ENCODE measurements at regions not wholly inside any gene's neighbourhood (a gene's known extent, or its start where the extent isn't known, plus 50 kb on each side); places are given as distances from the start of the nearest gene placed in this dataset.

DNA sequence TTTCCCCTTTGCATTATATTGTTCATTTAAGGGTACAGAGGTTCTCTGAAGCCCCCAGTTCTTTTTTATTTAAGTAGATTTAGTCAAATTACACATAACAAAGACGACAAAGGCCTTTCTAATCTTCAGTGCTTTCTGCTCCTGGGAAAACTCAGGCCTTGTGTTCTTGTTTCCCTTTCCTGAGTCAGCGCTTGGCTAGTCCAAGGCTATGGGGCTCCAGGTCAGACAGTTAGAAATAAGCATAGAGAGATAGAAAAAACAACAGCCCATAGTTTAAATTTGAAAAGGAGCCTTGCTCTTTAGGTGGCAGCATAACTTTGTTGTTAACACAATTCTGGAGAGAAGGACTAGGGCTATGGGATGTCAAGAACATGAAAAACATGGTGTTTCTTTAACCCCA, 97.3 kb downstream of the PPP1R2C start:
- WGBS, 2 donors (ENCODE audit: extremely low coverage in 2 of 2, insufficient read length in 2 of 2, insufficient replicate concordance in 1 of 2): no CpG with 5 or more reads among the region's 2 CpGs
- Histone ChIP-seq H3K27ac (replicated peaks; ENCODE audit: low read length) (no peak overlapping the region), H3K9me3 (replicated peaks in 1 of 2; ENCODE audit: control insufficient read depth in 2 of 2, insufficient read depth in 1 of 2, low read depth in 1 of 2, low read length in 2 of 2) (no peaks in the 10 kb centered on the region), H3K79me1 (ENCODE audit: low read depth, low read length) (no peaks in the 10 kb centered on the region), H3K9ac (ENCODE audit: low read depth, low read length, poor library complexity) (no peak overlapping the region), H3K18ac (ENCODE audit: low read length) (no peak overlapping the region), H2BK120ac (ENCODE audit: low read depth, low read length) (no peak overlapping the region), H3K4me1 (ENCODE audit: control insufficient read depth in 2 of 2, insufficient read depth in 1 of 2, low read depth in 1 of 2, low read length in 2 of 2) (no peaks in the 10 kb centered on the region), H3K14ac (ENCODE audit: low read length) (no peak overlapping the region), H3K4ac (ENCODE audit: low read length) (no peak overlapping the region), H2BK5ac (ENCODE audit: low read length) (no peak overlapping the region), H2AFZ (ENCODE audit: low read length) (no peak overlapping the region), H3K23ac (ENCODE audit: low read depth, low read length, poor library complexity) (no peak overlapping the region), H2BK15ac (ENCODE audit: low read length) (no peak overlapping the region), H3K4me3 (ENCODE audit: low read length in 2 of 2) (no peak overlapping the region), H4K91ac (ENCODE audit: low read depth, low read length, poor library complexity) (no peak overlapping the region), H3K4me2 (ENCODE audit: insufficient read depth, low read length, poor library complexity, severe bottlenecking) (no peak overlapping the region), H2AK5ac (ENCODE audit: low read depth, low read length) (no peak overlapping the region), H2BK12ac (ENCODE audit: low read length) (no peak overlapping the region), H3K27me3 (ENCODE audit: control insufficient read depth in 3 of 3, insufficient read depth in 3 of 3, low read depth in 1 of 3, low read length in 3 of 3) (no peaks in the 10 kb centered on the region), H4K8ac (ENCODE audit: low read depth, low read length) (no peak overlapping the region), H3K36me3 (replicated peaks in 1 of 2; ENCODE audit: control insufficient read depth in 2 of 2, insufficient read depth in 2 of 2, low read length in 2 of 2) (no peaks in the 10 kb centered on the region)
- DNase-seq (ENCODE audit: low spot score): peak; percentile 1

DNA sequence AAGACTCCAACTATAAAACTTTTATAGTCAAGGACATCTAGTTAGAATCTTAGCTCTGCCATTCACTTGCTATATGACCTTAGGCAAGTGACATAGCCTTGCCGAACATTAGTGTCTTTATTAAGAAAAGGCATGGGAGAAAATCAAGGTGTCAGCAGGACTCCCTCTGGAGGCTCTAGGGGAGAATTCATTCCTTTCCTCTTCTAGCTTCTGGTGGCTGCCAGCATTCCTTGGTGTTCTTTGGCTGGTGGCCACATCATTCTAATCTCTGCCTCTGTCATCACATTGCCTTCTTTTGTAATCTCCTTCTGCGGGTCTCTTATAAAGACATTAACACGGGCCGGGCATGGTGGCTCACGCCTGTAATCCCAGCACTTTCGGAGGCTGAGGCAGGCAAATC, 99.8 kb downstream of the PPP1R2C start:
- H2AFZ ChIP-seq (ENCODE audit: low read length): no peak overlapping the region

DNA sequence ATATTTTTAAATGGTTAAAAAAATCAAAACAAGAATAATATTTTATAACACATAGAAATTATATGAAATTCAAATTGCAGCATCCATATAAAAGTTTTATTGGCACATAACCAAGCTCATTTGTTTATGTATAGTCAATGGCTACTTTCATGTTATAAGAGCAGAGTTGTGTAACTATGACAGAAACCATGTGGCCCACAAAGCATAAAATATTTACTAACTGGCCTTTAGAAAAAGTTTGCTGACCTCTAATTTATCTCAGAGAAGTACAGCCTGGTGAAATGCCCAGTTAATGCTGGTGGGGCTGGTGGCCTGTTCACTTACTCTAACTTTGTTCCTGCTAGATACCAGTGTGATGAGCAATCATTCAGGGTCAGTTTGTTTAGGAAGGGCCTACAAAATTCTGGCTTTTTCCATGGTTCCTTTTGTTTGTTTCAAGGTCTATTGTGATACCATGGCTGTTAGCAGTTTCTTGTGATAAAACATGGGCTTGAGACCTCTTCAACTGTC, 104.6 kb downstream of the PPP1R2C start:
- Histone ChIP-seq H3K23ac (ENCODE audit: low read depth, low read length, poor library complexity) (no peak overlapping the region), H3K36me3 (replicated peaks in 1 of 2; ENCODE audit: control insufficient read depth in 2 of 2, insufficient read depth in 2 of 2, low read length in 2 of 2) (no peaks in the 10 kb centered on the region), H3K4me2 (ENCODE audit: insufficient read depth, low read length, poor library complexity, severe bottlenecking) (no peak overlapping the region), H3K27me3 (ENCODE audit: control insufficient read depth in 3 of 3, insufficient read depth in 3 of 3, low read depth in 1 of 3, low read length in 3 of 3) (no peaks in the 10 kb centered on the region), H3K79me1 (ENCODE audit: low read depth, low read length) (no peaks in the 10 kb centered on the region), H3K14ac (ENCODE audit: low read length) (no peak overlapping the region), H3K27ac (replicated peaks; ENCODE audit: low read length) (no peak overlapping the region), H3K18ac (ENCODE audit: low read length) (no peak overlapping the region), H2BK120ac (ENCODE audit: low read depth, low read length) (no peak overlapping the region), H4K8ac (ENCODE audit: low read depth, low read length) (no peak overlapping the region), H3K9ac (ENCODE audit: low read depth, low read length, poor library complexity) (no peak overlapping the region), H4K91ac (ENCODE audit: low read depth, low read length, poor library complexity) (no peak overlapping the region), H2AFZ (ENCODE audit: low read length) (no peak overlapping the region), H2BK5ac (ENCODE audit: low read length) (no peak overlapping the region), H3K4ac (ENCODE audit: low read length) (no peak overlapping the region), H3K4me1 (ENCODE audit: control insufficient read depth in 2 of 2, insufficient read depth in 1 of 2, low read depth in 1 of 2, low read length in 2 of 2) (no peaks in the 10 kb centered on the region), H2BK15ac (ENCODE audit: low read length) (no peak overlapping the region), H3K9me3 (replicated peaks in 1 of 2; ENCODE audit: control insufficient read depth in 2 of 2, insufficient read depth in 1 of 2, low read depth in 1 of 2, low read length in 2 of 2) (no peaks in the 10 kb centered on the region), H2AK5ac (ENCODE audit: low read depth, low read length) (no peak overlapping the region), H3K4me3 (ENCODE audit: low read length in 2 of 2) (no peak overlapping the region), H2BK12ac (ENCODE audit: low read length) (no peak overlapping the region)
- no peak for DNase-seq (ENCODE audit: low spot score)

More for the DNA sequence above, 99.8 kb downstream of the PPP1R2C start:
- no peak for DNase-seq (ENCODE audit: low spot score)
- H3K9me3 ChIP-seq (replicated peaks in 1 of 2; ENCODE audit: control insufficient read depth in 2 of 2, insufficient read depth in 1 of 2, low read depth in 1 of 2, low read length in 2 of 2): no peaks in the 10 kb centered on the region
- no peak overlapping the region for H3K4me3 ChIP-seq (ENCODE audit: low read length in 2 of 2)
- no peak overlapping the region for H2BK15ac ChIP-seq (ENCODE audit: low read length)
- H3K9ac ChIP-seq (ENCODE audit: low read depth, low read length, poor library complexity): no peak overlapping the region
- no peak overlapping the region for H2BK12ac ChIP-seq (ENCODE audit: low read length)
- H4K8ac ChIP-seq (ENCODE audit: low read depth, low read length): no peak overlapping the region
- no peak overlapping the region for H3K23ac ChIP-seq (ENCODE audit: low read depth, low read length, poor library complexity)
- H4K91ac ChIP-seq (ENCODE audit: low read depth, low read length, poor library complexity): no peak overlapping the region
- H3K14ac ChIP-seq (ENCODE audit: low read length): no peak overlapping the region
- H2AK5ac ChIP-seq (ENCODE audit: low read depth, low read length): no peak overlapping the region
- no peak overlapping the region for H2BK5ac ChIP-seq (ENCODE audit: low read length)
- H3K79me1 ChIP-seq (ENCODE audit: low read depth, low read length): no peaks in the 10 kb centered on the region
- no peak overlapping the region for H2BK120ac ChIP-seq (ENCODE audit: low read depth, low read length)
- no peak overlapping the region for H3K4me2 ChIP-seq (ENCODE audit: insufficient read depth, low read length, poor library complexity, severe bottlenecking)
- H3K36me3 ChIP-seq (replicated peaks in 1 of 2; ENCODE audit: control insufficient read depth in 2 of 2, insufficient read depth in 2 of 2, low read length in 2 of 2): no peaks in the 10 kb centered on the region
- no peaks in the 10 kb centered on the region for H3K4me1 ChIP-seq (ENCODE audit: control insufficient read depth in 2 of 2, insufficient read depth in 1 of 2, low read depth in 1 of 2, low read length in 2 of 2)
- WGBS, 2 donors (ENCODE audit: extremely low coverage in 2 of 2, insufficient read length in 2 of 2, insufficient replicate concordance in 1 of 2): no CpG with 5 or more reads among the region's 6 CpGs
- H3K27ac ChIP-seq (replicated peaks; ENCODE audit: low read length): no peak overlapping the region
- no peak overlapping the region for H3K4ac ChIP-seq (ENCODE audit: low read length)
- H3K18ac ChIP-seq (ENCODE audit: low read length): no peak overlapping the region
- no peaks in the 10 kb centered on the region for H3K27me3 ChIP-seq (ENCODE audit: control insufficient read depth in 3 of 3, insufficient read depth in 3 of 3, low read depth in 1 of 3, low read length in 3 of 3)

DNA sequence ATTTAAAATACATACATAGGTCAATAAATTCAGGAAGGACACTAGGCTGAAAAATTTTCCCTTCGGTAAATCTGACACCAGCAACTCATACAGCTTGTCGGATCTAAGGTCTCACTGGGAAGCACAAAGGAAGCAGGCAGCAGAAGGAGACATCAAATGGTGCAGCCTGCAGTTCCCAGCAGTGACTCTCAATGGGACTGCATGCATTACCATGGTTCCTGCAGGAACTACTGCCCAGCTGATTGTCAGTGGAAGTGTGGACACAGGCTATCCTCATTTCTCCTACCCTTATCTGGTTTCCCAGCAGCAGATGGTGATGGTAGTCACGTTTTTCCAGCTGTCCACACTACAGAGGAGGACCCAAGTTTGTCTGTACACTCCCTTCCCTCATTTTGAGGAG, 113.3 kb downstream of the PPP1R2C start:
- Histone ChIP-seq H3K9ac (ENCODE audit: low read depth, low read length, poor library complexity) (no peak overlapping the region), H3K14ac (ENCODE audit: low read length) (no peak overlapping the region), H3K9me3 (replicated peaks in 1 of 2; ENCODE audit: control insufficient read depth in 2 of 2, insufficient read depth in 1 of 2, low read depth in 1 of 2, low read length in 2 of 2) (no peaks in the 10 kb centered on the region), H3K36me3 (replicated peaks in 1 of 2; ENCODE audit: control insufficient read depth in 2 of 2, insufficient read depth in 2 of 2, low read length in 2 of 2) (no peaks in the 10 kb centered on the region), H2BK120ac (ENCODE audit: low read depth, low read length) (no peak overlapping the region), H2BK5ac (ENCODE audit: low read length) (no peak overlapping the region), H2BK12ac (ENCODE audit: low read length) (no peak overlapping the region), H3K4ac (ENCODE audit: low read length) (no peak overlapping the region), H2AK5ac (ENCODE audit: low read depth, low read length) (no peak overlapping the region), H3K23ac (ENCODE audit: low read depth, low read length, poor library complexity) (no peak overlapping the region), H4K91ac (ENCODE audit: low read depth, low read length, poor library complexity) (no peak overlapping the region), H3K4me2 (ENCODE audit: insufficient read depth, low read length, poor library complexity, severe bottlenecking) (no peak overlapping the region), H3K27me3 (ENCODE audit: control insufficient read depth in 3 of 3, insufficient read depth in 3 of 3, low read depth in 1 of 3, low read length in 3 of 3) (no peaks in the 10 kb centered on the region), H2BK15ac (ENCODE audit: low read length) (no peak overlapping the region), H3K27ac (replicated peaks; ENCODE audit: low read length) (no peak overlapping the region), H3K4me3 (ENCODE audit: low read length in 2 of 2) (no peak overlapping the region), H3K79me1 (ENCODE audit: low read depth, low read length) (no peaks in the 10 kb centered on the region), H4K8ac (ENCODE audit: low read depth, low read length) (no peak overlapping the region), H2AFZ (ENCODE audit: low read length) (no peak overlapping the region), H3K18ac (ENCODE audit: low read length) (no peak overlapping the region), H3K4me1 (ENCODE audit: control insufficient read depth in 2 of 2, insufficient read depth in 1 of 2, low read depth in 1 of 2, low read length in 2 of 2) (no peaks in the 10 kb centered on the region)
- no peak for DNase-seq (ENCODE audit: low spot score)
- WGBS, 2 donors (ENCODE audit: extremely low coverage in 2 of 2, insufficient read length in 2 of 2, insufficient replicate concordance in 1 of 2): no CpG with 5 or more reads among the region's 3 CpGs
